GM12892 (cell line): ENCODE measurements at regions not wholly inside any gene's neighbourhood (a gene's known extent, or its start where the extent isn't known, plus 50 kb on each side); places are given as distances from the start of the nearest gene placed in this dataset.

Source experiments
- DNase-seq: peaks from one replicate; pipeline ENCODE4 v3.0.0; 2011; ENCODE audit not compliant: insufficient read length
- FAIRE-seq: peaks from 2 replicates; lab custom pipeline; 2011; peaks lifted over from hg19 to GRCh38; lab: Jason Lieb, UNC
- POLR2A ChIP-seq: IDR thresholded peaks from 2 replicates; pipeline ENCODE4 v1.6.1; 2011; ENCODE audit warnings: low read depth, low read length, control low read depth
- POLR2AphosphoS5 ChIP-seq: IDR thresholded peaks from 2 replicates; pipeline ENCODE4 v1.6.1; 2011; ENCODE audit warnings: low read depth, low read length, control low read depth
- TAF1 ChIP-seq: IDR thresholded peaks from 2 replicates; pipeline ENCODE4 v1.6.1; 2011; ENCODE audit warnings: low read depth, mild to moderate bottlenecking, control low read depth, low read length, borderline replicate concordance

DNA sequence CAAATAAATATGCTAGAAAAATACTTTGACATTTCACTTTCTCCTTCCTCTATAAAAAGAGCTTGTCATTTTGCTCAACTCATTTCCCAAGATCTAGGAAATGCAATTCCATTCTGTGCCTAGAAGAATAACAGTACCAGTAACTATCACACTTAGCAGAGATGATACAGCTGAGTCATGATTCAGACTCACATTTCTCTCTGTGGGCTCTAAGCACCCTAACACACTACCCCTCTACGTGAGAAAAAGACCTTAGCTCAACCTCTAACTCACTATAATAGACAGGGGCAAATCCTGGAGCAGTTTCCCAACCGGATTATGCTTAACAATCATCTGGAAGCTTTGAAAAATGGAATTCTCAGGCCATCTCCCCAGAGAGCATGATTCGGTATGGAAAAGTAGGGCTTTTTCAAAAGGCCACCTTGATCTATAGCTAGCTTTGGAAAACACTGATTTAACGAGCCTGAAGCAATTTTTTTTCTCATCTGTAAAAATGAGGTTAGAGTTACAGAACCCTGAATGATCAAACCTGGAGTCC, 1312.3 kb upstream of the PIK3C3 start:
- DNase-seq (no peak), FAIRE-seq (no peak)
- TF ChIP-seq TAF1 (no peak), POLR2AphosphoS5 (no peak), POLR2A (no peak)

DNA sequence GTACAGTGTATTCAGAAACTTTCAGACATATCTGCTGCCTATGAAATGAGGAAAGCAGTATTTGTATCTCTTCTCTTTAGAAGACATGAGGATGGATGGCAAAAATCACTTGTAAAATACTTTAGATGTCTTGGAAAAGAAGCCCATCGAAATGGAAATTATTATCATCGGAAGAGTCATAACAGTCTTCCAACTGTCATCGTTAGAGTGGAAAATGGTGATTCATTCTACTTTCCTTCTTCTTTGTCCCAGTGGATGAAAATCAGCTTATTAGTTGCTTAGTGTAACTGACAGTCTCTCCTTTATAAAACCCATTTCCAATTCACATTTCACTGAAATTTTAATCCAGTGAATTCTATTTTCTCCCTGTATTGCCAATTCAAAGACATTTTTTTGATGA, 1323.7 kb upstream of the PIK3C3 start:
- FAIRE-seq (no peak), DNase-seq (no peak)
- TF ChIP-seq POLR2A (no peak), POLR2AphosphoS5 (no peak), TAF1 (no peak)

DNA sequence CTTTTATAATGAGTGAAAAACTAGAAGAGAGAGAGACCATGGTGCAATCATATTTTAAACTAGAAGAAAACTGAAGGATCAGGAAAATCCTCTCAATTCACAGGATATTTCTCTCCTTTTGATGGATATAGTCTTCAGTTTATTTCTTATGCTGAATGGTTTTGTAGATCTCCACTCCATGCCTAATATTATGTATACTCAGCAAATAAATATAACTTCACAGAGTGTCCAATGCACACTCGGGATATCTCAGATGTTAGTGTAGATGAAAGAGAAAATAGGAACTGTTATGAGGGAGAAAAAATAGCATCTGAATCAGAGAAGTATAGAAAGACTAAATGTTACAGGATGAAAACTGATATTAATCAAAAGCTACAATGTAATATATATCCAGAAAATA, 1324.5 kb upstream of the PIK3C3 start:
- DNase-seq (no peak), FAIRE-seq (no peak)
- no peak for TF ChIP-seq POLR2A
- no peak for TF ChIP-seq POLR2AphosphoS5

DNA sequence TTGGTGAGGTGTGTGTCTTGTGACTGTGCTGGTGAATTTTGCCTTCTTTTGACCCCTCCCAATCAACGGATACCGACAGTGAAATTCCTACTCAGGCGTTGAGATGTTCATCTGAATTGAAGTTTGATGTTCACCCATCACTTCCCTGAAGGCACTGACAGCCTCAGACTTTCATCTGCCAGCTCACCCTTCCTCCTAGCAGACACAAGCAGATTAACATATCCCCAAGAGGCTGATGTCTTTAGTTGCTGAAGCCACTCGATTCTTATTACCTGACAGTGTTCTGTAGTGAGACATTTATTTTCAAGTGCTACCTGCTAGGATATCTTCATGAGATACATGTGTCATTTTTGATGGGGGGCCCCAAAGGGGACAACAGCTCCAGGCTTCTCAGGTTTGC, 1330.1 kb upstream of the PIK3C3 start:
- no peak for TF ChIP-seq POLR2A
- no peak for TF ChIP-seq TAF1
- no peak for TF ChIP-seq POLR2AphosphoS5
- FAIRE-seq, result no peak
- DNase-seq, result no peak

DNA sequence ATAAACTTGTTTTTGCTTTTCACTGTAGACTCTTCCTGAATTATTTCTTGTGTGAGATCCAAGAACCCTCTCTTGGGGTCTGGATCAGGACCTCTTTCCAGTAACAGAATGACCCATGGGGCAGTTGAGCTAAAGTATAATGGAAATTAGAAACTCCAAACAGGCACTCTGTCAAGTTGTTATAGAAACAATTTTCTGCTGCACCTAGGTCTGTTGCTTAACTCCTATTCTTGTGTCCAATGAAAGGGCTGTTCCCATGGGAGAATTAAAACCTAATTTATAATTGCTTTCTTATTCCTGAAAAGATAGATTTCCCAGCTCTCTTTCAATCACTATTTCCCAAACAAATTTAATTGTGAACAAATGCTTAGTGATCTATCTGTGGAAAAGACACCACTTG, 1341.3 kb upstream of the PIK3C3 start:
- DNase-seq, result no peak
- no peak for FAIRE-seq
- TF ChIP-seq POLR2AphosphoS5 (no peak), TAF1 (no peak), POLR2A (no peak)

DNA sequence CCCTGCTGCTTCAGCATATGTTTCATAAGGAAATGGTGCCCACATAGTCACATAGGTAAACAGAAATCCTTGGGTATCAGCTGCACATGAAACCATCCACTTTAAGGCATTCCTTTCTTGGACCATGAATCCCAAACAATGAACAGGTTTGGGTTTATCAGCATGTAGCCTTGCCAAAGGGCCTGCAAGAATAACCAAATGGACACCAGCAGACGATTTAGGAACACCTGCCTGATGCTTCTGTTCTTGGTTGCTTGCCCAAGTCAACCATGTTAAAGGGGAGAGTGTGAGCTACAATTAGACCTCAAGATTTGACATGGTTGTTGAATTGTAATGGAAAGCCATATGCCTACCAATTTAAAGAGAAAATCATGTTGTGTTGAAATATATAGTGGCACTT, 1342.7 kb upstream of the PIK3C3 start:
- FAIRE-seq (no peak), DNase-seq (no peak)

DNA sequence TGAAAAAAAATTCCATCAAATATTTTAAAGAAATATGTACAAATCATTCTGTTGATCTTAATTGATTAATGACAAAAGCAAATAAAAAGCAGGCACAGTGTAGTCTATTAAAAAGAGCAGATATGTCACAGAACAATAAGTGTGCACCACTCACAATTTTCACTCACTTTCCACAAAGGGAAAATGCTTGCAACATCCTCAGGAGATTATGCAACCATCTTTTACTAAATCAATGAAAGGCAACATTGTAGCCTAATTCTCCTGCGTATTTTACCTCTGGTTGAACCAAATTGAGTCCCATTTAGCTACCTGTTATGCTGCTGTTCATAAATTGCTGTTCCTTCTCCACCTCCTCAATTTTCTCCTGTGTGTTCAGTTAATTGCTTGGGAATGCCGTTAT, 1346.8 kb upstream of the PIK3C3 start:
- no peak for FAIRE-seq

More for the DNA sequence above, 1342.7 kb upstream of the PIK3C3 start:
- no peak for TF ChIP-seq POLR2A
- no peak for TF ChIP-seq POLR2AphosphoS5

DNA sequence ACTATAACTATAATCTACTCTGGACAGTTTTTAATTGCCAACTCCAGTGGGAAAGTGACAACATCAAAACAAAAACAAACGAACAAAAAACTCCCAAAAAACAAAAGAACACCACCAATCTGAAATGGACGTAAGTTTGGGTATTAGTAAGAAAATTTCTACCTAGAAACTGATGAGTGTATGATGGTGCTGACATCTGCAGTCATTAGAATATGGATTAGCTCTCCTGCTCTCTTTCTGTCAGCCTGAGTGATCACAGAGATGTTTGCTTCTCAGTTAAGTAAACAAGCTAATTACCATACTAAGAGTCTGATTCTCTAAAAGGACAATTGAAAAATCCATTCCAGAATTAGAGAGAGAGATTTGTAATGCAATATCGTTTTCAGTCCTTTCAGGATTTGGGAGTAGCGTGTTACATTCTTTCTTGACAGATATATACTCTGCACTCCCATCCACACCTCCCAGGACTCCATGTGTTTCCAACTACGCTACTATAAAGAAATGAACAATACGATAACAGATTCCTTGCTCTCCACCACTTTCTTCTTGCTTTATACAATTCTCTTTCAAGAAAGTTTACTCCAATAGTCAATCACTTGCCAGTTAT, 1347.4 kb upstream of the PIK3C3 start:
- DNase-seq (no peak), FAIRE-seq (no peak)
- TF ChIP-seq TAF1 (no peak), POLR2AphosphoS5 (no peak), POLR2A (no peak)

More for the DNA sequence above, 1346.8 kb upstream of the PIK3C3 start:
- TF ChIP-seq POLR2A, result no peak
- TF ChIP-seq TAF1, result no peak
- TF ChIP-seq POLR2AphosphoS5, result no peak
- DNase-seq, result no peak

DNA sequence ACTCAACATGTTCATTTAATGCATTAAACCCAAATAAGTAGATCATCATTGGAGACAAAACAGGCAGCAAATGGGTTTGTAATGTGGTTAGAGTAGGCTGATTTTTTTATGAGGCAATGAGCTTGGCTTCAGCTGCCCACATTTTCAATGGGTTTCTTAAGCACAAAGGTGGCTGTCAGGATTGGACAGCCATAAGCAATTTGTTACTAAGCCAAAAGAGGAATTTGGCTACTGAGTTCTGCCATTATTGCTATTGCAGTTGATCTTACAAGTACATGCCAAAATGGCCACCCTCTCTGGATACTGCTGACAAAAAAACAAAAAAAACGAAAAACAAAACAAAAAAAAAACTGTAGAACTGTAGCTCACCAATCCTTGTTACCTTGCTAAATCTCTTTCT, 1348.0 kb upstream of the PIK3C3 start:
- no peak for DNase-seq

DNA sequence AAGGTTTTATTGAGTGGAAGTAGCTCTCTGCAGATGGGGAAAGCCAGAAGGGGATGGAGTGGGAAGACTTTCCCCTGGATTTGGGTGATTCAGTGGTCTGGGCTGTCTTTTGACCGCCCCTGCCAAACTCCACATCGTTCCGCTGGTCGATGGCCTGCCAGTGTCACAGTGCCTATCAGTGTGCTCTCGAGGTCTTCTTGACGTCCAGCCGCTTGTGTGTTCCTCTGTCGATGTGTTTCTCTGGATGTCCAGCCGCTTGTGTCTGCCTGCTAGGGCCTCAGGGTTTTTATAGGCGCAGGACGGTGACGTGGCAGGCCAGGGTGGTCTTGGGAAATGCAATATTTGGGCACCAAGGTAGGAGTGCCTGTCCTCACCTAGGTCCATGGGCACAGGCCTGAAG, 1371.4 kb upstream of the PIK3C3 start:
- TF ChIP-seq POLR2AphosphoS5, result no peak
- TF ChIP-seq TAF1, result no peak
- no peak for TF ChIP-seq POLR2A
- DNase-seq (no peak), FAIRE-seq (no peak)

More for the DNA sequence above, 1348.0 kb upstream of the PIK3C3 start:
- FAIRE-seq, result no peak
- TF ChIP-seq POLR2A, result no peak
- no peak for TF ChIP-seq TAF1
- no peak for TF ChIP-seq POLR2AphosphoS5

DNA sequence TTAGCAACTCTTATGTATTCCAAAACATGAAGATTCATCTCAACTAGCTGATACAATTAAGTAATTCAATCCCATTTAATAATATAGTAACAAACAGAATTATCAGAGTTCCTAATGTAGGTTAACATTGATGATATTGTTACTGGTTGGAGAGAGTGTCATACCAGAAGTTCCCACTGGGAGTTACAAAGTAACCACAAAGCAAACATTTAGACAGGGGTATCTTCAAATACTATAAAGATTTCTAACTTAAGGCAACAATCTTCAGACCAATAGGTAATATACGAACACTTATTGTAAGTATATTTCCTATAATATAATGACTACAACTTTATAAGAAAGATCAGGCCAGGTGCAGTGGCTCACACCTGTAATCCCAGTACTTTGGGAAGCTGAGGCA, 1372.9 kb upstream of the PIK3C3 start:
- no peak for TF ChIP-seq POLR2A
- no peak for TF ChIP-seq POLR2AphosphoS5
- TF ChIP-seq TAF1, result no peak
- FAIRE-seq, result no peak
- DNase-seq, result no peak

DNA sequence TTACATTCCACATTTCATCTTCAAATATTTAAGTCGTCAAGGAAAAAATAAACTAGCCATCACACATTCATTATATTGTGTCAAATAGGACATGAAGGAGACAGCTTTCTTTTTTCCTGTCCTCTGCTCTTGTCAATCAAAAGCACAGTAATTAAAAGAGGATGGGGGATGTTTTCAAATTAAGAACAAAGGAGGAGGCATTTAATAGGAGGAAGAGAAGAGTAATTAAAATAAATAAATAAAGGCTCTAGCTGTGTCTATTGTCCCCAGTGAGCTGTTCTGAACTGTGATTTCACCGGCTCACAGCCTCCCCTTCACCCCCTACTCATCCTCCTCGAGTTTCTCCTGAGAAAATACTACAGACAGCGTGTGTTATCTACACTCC, 1377.1 kb upstream of the PIK3C3 start:
- TF ChIP-seq POLR2A, result no peak
- no peak for TF ChIP-seq POLR2AphosphoS5
- no peak for TF ChIP-seq TAF1
- FAIRE-seq (no peak), DNase-seq (no peak)

DNA sequence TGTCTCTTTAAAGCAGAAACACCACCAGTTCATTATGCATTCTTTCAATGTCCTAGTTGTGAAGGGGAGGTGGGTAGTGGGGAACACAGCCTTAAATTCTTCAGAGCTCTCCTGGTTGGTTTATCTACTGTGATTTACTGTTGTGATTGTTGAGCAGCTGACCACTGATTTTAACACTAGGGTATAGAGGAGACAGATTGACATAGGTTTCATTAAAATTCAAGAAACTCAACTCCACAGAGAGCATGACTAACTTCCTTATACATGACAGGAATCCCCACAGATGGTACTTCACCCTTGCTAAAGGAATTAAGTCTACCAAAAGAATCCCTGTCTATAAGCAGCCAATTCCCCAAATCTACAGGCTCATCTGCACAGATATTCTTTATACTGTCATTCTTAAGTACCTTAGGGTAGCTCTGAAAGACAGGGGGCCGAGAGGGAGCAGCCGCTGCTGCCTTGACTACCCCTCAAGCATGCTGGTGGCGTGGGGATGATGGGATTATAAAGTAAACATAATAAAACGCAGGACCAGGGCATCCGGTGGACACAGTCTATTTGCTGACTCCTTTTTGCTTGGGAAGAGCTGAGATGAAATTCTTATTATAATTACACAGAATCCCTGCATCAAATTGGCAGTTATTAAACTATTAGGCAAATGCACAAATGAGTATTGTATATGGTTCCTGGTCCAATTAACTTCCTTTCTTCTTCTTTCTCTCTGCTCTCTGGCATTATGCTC, 1377.6 kb upstream of the PIK3C3 start:
- DNase-seq (no peak), FAIRE-seq (no peak)
- TF ChIP-seq POLR2A (no peak), TAF1 (no peak), POLR2AphosphoS5 (no peak)
